ENCODE measurements at regions not wholly inside any gene's neighbourhood (a gene's known extent, or its start where the extent isn't known, plus 50 kb on each side); places are given as distances from the start of the nearest gene placed in this dataset.

GRCh38 chr4:147138171-147138570 lies 192.5 kb upstream of the TTC29 start:
- no peak for TF ChIP-seq POLR2AphosphoS5 (IDR thresholded peaks at IDR 0.05)
- no peak for TF ChIP-seq POLR2A (IDR thresholded peaks at IDR 0.05)

Data from prostate gland (tissue), 1 donor.